HepG2 (cell line): ENCODE measurements at regions not wholly inside any gene's neighbourhood (a gene's known extent, or its start where the extent isn't known, plus 50 kb on each side); places are given as distances from the start of the nearest gene placed in this dataset.
A peak's percentile ranks its signal among the peaks of the same experiment; 100 is the strongest.

Source experiments
- ATAC-seq: fragments of 200-7000 bp; cut with Tn5 transposase; 3 replicates; pipeline ENCODE4 v1.9.1; 2020; ENCODE audit warnings: mild to moderate bottlenecking, moderate library complexity
- BruUV-seq: library from RNA; stranded (reverse); fragments of 400-500 nt; replicated peaks from 2 replicates; lab custom pipeline; 2021; lab: Mats Ljungman, UMichigan
- CTCF ChIA-PET: fragments of 300-600 bp; formaldehyde crosslinking; extraction: SDS; loops from one replicate; lab custom pipeline; 2021; ENCODE audit warnings: low total read pairs, inconsistent platforms, low intra/inter-chr PET ratio; lab: Yijun Ruan, JAX
- POLR2A ChIA-PET: fragments of 350-600 bp; sonication (Branson Sonifier 250); formaldehyde crosslinking; loops from one replicate; lab custom pipeline; 2020; ENCODE audit warnings: antibody characterized with exemption, inconsistent platforms; lab: Yijun Ruan, JAX
- DNase-seq: peaks from one replicate; pipeline ENCODE4 v3.0.0-alpha.2; 2015; ENCODE audit warnings: low spot score
- FAIRE-seq: peaks from 3 replicates; lab custom pipeline; 2011; peaks lifted over from hg19 to GRCh38; lab: Jason Lieb, UNC
- H2AFZ ChIP-seq: one replicate; pipeline ENCODE4 v1.6.1; 2011; ENCODE audit warnings: low read length, inconsistent platforms
- H3K27ac ChIP-seq: fragments of 300-600 bp; 3 replicates; pipeline ENCODE4 v1.8.0; 2011; ENCODE audit warnings: mixed run types, mild to moderate bottlenecking, mixed read lengths, low read length, inconsistent platforms; ENCODE audit not compliant: insufficient read depth; ENCODE audit errors: extremely low read length
- H3K27me3 ChIP-seq, 2 experiments: fragments of 200-600 bp in 1 of 2; 2 replicates in 1 of 2; 3 replicates in 1 of 2; pipeline versions ENCODE4 v1.6.0 to v1.8.0; 2011; ENCODE audit warnings: low read length in 2 of 2, mild to moderate bottlenecking in 2 of 2, moderate library complexity in 2 of 2, inconsistent platforms in 1 of 2; ENCODE audit not compliant: insufficient read depth in 2 of 2, control insufficient read depth in 1 of 2
- H3K36me3 ChIP-seq, 2 experiments: fragments of 200-600 bp in 1 of 2; replicated peaks in 1 of 2; 2 replicates in 1 of 2; 3 replicates in 1 of 2; pipeline versions ENCODE4 v1.5.1 to v1.8.0; 2011; ENCODE audit warnings: low read length in 2 of 2, inconsistent platforms in 1 of 2; ENCODE audit not compliant: insufficient read depth in 2 of 2, control insufficient read depth in 1 of 2
- H3K4me1 ChIP-seq: 2 replicates; pipeline ENCODE4 v1.5.1; 2012; ENCODE audit warnings: low read length, inconsistent platforms; ENCODE audit not compliant: insufficient read depth
- H3K4me2 ChIP-seq: 2 replicates; pipeline ENCODE4 v1.6.0; 2011; ENCODE audit warnings: low read depth, low read length, inconsistent platforms
- H3K4me3 ChIP-seq, 3 experiments: fragments of 200-600 bp in 1 of 3; sonication (generic), shearing (Covaris generic) in 1 of 3; replicated peaks in 1 of 3; 2 replicates each; pipeline ENCODE4 v1.5.1; 2011 to 2016; ENCODE audit warnings: low read length in 3 of 3, inconsistent platforms in 2 of 3, low read depth in 2 of 3, mild to moderate bottlenecking in 2 of 3, control low read depth in 1 of 3, mixed read lengths in 1 of 3; ENCODE audit not compliant: insufficient read depth in 1 of 3
- H3K79me2 ChIP-seq: one replicate; pipeline ENCODE4 v1.6.1; 2011; ENCODE audit warnings: low read length, inconsistent platforms; ENCODE audit not compliant: insufficient read depth
- H3K9ac ChIP-seq: 2 replicates; pipeline ENCODE4 v1.6.0; 2011; ENCODE audit warnings: mild to moderate bottlenecking, low read depth, low read length, inconsistent platforms; ENCODE audit not compliant: insufficient read depth
- H3K9me3 ChIP-seq: 2 replicates; pipeline ENCODE4 v1.5.1; 2012; ENCODE audit warnings: mild to moderate bottlenecking, low read length
- H4K20me1 ChIP-seq: 2 replicates; pipeline ENCODE4 v1.6.0; 2011; ENCODE audit warnings: inconsistent platforms, mild to moderate bottlenecking, low read length, moderate library complexity; ENCODE audit not compliant: insufficient read depth
- FOXA1 ChIP-seq, 2 experiments: fragments of 450-650 bp in 1 of 2; sonication (generic) in 1 of 2; formaldehyde crosslinking in 1 of 2; IDR thresholded peaks; 2 replicates each; pipeline versions ENCODE4 v1.4.0 to v1.6.1; 2016 to 2020; ENCODE audit warnings: missing genetic modification reagents in 1 of 2
- NFKBIZ ChIP-seq: IDR thresholded peaks from 2 replicates; pipeline ENCODE4 v1.6.1; 2018; ENCODE audit warnings: missing genetic modification reagents, missing compliant biosample characterization
- RAD51 ChIP-seq: fragments of 450-650 bp; IDR thresholded peaks from 2 replicates; pipeline ENCODE4 v1.6.1; 2016; ENCODE audit warnings: borderline replicate concordance
- ZBTB33 ChIP-seq: sonication (generic); formaldehyde crosslinking; IDR thresholded peaks from 2 replicates; pipeline ENCODE4 v1.4.0; 2020; ENCODE audit warnings: missing genetic modification reagents
- WGBS: methylation state at CpG from one replicate; pipeline ENCODE4 v1.1.6; 2017; ENCODE audit warnings: low lambda C conversion rate; 5-methylcytosine and 5-hydroxymethylcytosine counted together
- in situ Hi-C: cut with HindIII; loops from 2 replicates; pipeline ENCODE4 v1.10.0; 2017; ENCODE audit warnings: low pct_unique_long_range_greater_than_20kb; ENCODE audit not compliant: extremely low pct_ligation_motif_present
- intact Hi-C: fragments of 100-400 bp; cut with micrococcal nuclease; formaldehyde crosslinking; loops from one replicate; pipeline ENCODE4 v1.10.0; 2022; ENCODE audit not compliant: unreplicated experiment

GRCh38 chr2:53467467-53468180 lies 300.0 kb upstream of the CHAC2 start:
- DNase-seq (no peak), FAIRE-seq (no peak)
- H2AFZ ChIP-seq, result no peak overlapping the region
- H4K20me1 ChIP-seq, result no peaks in the 10 kb centered on the region
- in situ Hi-C loops, result no loop called here
- peak; percentile 80; the same call in 1 of the 2 replicates for TF ChIP-seq RAD51
- TF ChIP-seq NFKBIZ (CRISPR knock-in tag), result no peak
- no peak for TF ChIP-seq ZBTB33 (CRISPR knock-in tag)
- TF ChIP-seq FOXA1 (IDR thresholded peaks at IDR 0.05), result no peak
- TF ChIP-seq FOXA1 (CRISPR knock-in tag; IDR thresholded peaks at IDR 0.05), result no peak
- TF ChIP-seq, all 625 proteins: peak for 1
- POLR2A ChIA-PET, result no interaction called here
- Histone ChIP-seq H3K27me3 (no peaks in the 10 kb centered on the region), H3K4me2 (no peak overlapping the region), H3K4me1 (no peaks in the 10 kb centered on the region), H3K9ac (no peak overlapping the region), H3K27ac (no peak overlapping the region), H3K4me3 (no peak overlapping the region), H3K79me2 (no peaks in the 10 kb centered on the region), H3K36me3 (no peaks in the 10 kb centered on the region), H3K9me3 (no peaks in the 10 kb centered on the region)
- intact Hi-C loops, result no loop called here
- 0% methylated on average over 4 of the region's 4 CpGs for WGBS
- no peak for ATAC-seq
- CTCF ChIA-PET, result no interaction called here
- no TSS peak for BruUV-seq
